ENCODE measurements at regions not wholly inside any gene's neighbourhood (a gene's known extent, or its start where the extent isn't known, plus 50 kb on each side); places are given as distances from the start of the nearest gene placed in this dataset.

- DNase-seq (ENCODE audit: low spot score): no peak
- no peak for TF ChIP-seq CTCF (IDR thresholded peaks at IDR 0.05)
- H3K27ac ChIP-seq: no peak overlapping the region
- no peak overlapping the region for H3K4me3 ChIP-seq
Measured at GRCh38 chr20:53786445-53787267, 193.0 kb upstream of the ZNF217 start.

- no peak for TF ChIP-seq CTCF (IDR thresholded peaks at IDR 0.05)
- Histone ChIP-seq H3K4me3 (no peak overlapping the region), H3K27ac (no peak overlapping the region)
- DNase-seq (ENCODE audit: low spot score): no peak
Measured at GRCh38 chr20:53786071-53786444, 192.4 kb upstream of the ZNF217 start.

- DNase-seq (ENCODE audit: low spot score): no peak
- Histone ChIP-seq H3K27ac (no peak overlapping the region), H3K4me3 (no peak overlapping the region)
- TF ChIP-seq CTCF (IDR thresholded peaks at IDR 0.05): no peak
Measured at GRCh38 chr20:53785320-53785719, 191.7 kb upstream of the ZNF217 start.

GRCh38 chr20:53783768-53784167, 190.1 kb upstream of the ZNF217 start:
- TF ChIP-seq CTCF (IDR thresholded peaks at IDR 0.05): no peak
- Histone ChIP-seq H3K27ac (no peak overlapping the region), H3K4me3 (no peak overlapping the region)
- DNase-seq (ENCODE audit: low spot score): no peak

GRCh38 chr20:53782612-53783246, 189.1 kb upstream of the ZNF217 start:
- H3K27ac ChIP-seq: no peak overlapping the region
- DNase-seq (ENCODE audit: low spot score): no peak
- no peak overlapping the region for H3K4me3 ChIP-seq
- TF ChIP-seq CTCF (IDR thresholded peaks at IDR 0.05): no peak

- Histone ChIP-seq H3K27ac (no peak overlapping the region), H3K4me3 (no peak overlapping the region)
- no peak for TF ChIP-seq CTCF (IDR thresholded peaks at IDR 0.05)
- no peak for DNase-seq (ENCODE audit: low spot score)
Measured at GRCh38 chr20:53779822-53780221, 186.2 kb upstream of the ZNF217 start.

- TF ChIP-seq CTCF (IDR thresholded peaks at IDR 0.05): no peak
- DNase-seq (ENCODE audit: low spot score): no peak
- no peak overlapping the region for H3K27ac ChIP-seq
- H3K4me3 ChIP-seq: no peak overlapping the region
Measured at GRCh38 chr20:53778736-53779135, 185.1 kb upstream of the ZNF217 start.

All from coronary artery (tissue), 2 donors.